C4-2B (cell line): ENCODE measurements at regions not wholly inside any gene's neighbourhood (a gene's known extent, or its start where the extent isn't known, plus 50 kb on each side); places are given as distances from the start of the nearest gene placed in this dataset.

Source experiments
- CTCF ChIP-seq: fragments of 450-650 bp; conservative IDR thresholded peaks from 2 replicates; pipeline ENCODE4 v1.5.1; 2017; ENCODE audit warnings: mild to moderate bottlenecking
- ZFX ChIP-seq: fragments of 450-650 bp; IDR thresholded peaks from 2 replicates; pipeline ENCODE4 v1.6.1; 2017

GRCh38 chr7:16354573-16354972 is 66.8 kb downstream of the CRPPA start:
- no peak for TF ChIP-seq CTCF
- no peak for TF ChIP-seq ZFX
